HG03354 (cell line): ENCODE measurements at regions not wholly inside any gene's neighbourhood (a gene's known extent, or its start where the extent isn't known, plus 50 kb on each side); places are given as distances from the start of the nearest gene placed in this dataset.
"Not testable (repeated sequence)": the region's sequence is repeated elsewhere in the genome, so short reads cannot be mapped to it uniquely, and the experiment has no call there.

Source experiments
- ATAC-seq: cut with Tn5 transposase; IDR thresholded peaks from one replicate; pipeline ENCODE4 v1.9.1; 2021; ENCODE audit warnings: mild to moderate bottlenecking; ENCODE audit not compliant: unreplicated experiment, poor library complexity, severe bottlenecking

GRCh38 chr4:18103876-18104605 lies 82.5 kb upstream of the LCORL start:
- ATAC-seq: no peak

- ATAC-seq: no peak
Observed at GRCh38 chr4:18100657-18101056, 79.1 kb upstream of the LCORL start.

GRCh38 chr4:18090447-18090846 lies 68.9 kb upstream of the LCORL start:
- not testable (repeated sequence) for ATAC-seq

GRCh38 chr4:18082236-18082635 lies 60.7 kb upstream of the LCORL start:
- ATAC-seq: no peak

- no peak for ATAC-seq
Observed at GRCh38 chr4:18081708-18082107, 60.2 kb upstream of the LCORL start.

- no peak for ATAC-seq
Observed at GRCh38 chr4:18077808-18078207, 56.3 kb upstream of the LCORL start.

- peak; percentile 84 for ATAC-seq
Observed at GRCh38 chr4:18075823-18076433, 54.4 kb upstream of the LCORL start.

GRCh38 chr4:18071894-18072293 lies 50.3 kb upstream of the LCORL start:
- ATAC-seq: no peak
